GM18868 (cell line): ENCODE measurements at regions not wholly inside any gene's neighbourhood (a gene's known extent, or its start where the extent isn't known, plus 50 kb on each side); places are given as distances from the start of the nearest gene placed in this dataset.
"Not testable (repeated sequence)": the region's sequence is repeated elsewhere in the genome, so short reads cannot be mapped to it uniquely, and the experiment has no call there.

Experiments
- ATAC-seq: cut with Tn5 transposase; IDR thresholded peaks from one replicate; pipeline ENCODE4 v1.9.1; 2021; ENCODE audit warnings: mild to moderate bottlenecking, moderate library complexity; ENCODE audit not compliant: unreplicated experiment

- ATAC-seq = no peak
Observed at GRCh38 chr14:53620317-53620716, 336.3 kb downstream of the BMP4 start.

GRCh38 chr14:53619691-53620231 lies 336.9 kb downstream of the BMP4 start:
- ATAC-seq = no peak

- ATAC-seq = not testable (repeated sequence)
Observed at GRCh38 chr14:53616536-53616935, 340.1 kb downstream of the BMP4 start.

GRCh38 chr14:53615252-53615651 lies 341.4 kb downstream of the BMP4 start:
- no peak for ATAC-seq

- peak; percentile 94 for ATAC-seq
Observed at GRCh38 chr14:53613404-53614253, 343.0 kb downstream of the BMP4 start.

- no peak for ATAC-seq
Observed at GRCh38 chr14:53610947-53611346, 345.7 kb downstream of the BMP4 start.

GRCh38 chr14:53609009-53609408 lies 347.6 kb downstream of the BMP4 start:
- no peak for ATAC-seq

- ATAC-seq = peak; percentile 49
Observed at GRCh38 chr14:53608369-53608768, 348.3 kb downstream of the BMP4 start.

- ATAC-seq = no peak
Observed at GRCh38 chr14:53606203-53606602, 350.4 kb downstream of the BMP4 start.

GRCh38 chr14:53605562-53605961 lies 351.1 kb downstream of the BMP4 start:
- ATAC-seq = no peak

GRCh38 chr14:53603994-53604393 lies 352.6 kb downstream of the BMP4 start:
- ATAC-seq = no peak

GRCh38 chr14:53601409-53601808 lies 355.2 kb downstream of the BMP4 start:
- ATAC-seq = no peak

GRCh38 chr14:53599221-53599945 lies 357.2 kb downstream of the BMP4 start:
- no peak for ATAC-seq

GRCh38 chr14:53596853-53597525 lies 359.6 kb downstream of the BMP4 start:
- ATAC-seq = no peak

- no peak for ATAC-seq
Observed at GRCh38 chr14:53591816-53592215, 364.8 kb downstream of the BMP4 start.

- no peak for ATAC-seq
Observed at GRCh38 chr14:53581504-53581903, 375.1 kb downstream of the BMP4 start.

GRCh38 chr14:53571641-53572328 lies 384.8 kb downstream of the BMP4 start:
- ATAC-seq = no peak

GRCh38 chr14:53570411-53571387 lies 385.9 kb downstream of the BMP4 start:
- ATAC-seq = peak; percentile 96

- no peak for ATAC-seq
Observed at GRCh38 chr14:53569446-53569845, 387.2 kb downstream of the BMP4 start.
